Body of pancreas (tissue), 4 donors: ENCODE measurements at regions not wholly inside any gene's neighbourhood (a gene's known extent, or its start where the extent isn't known, plus 50 kb on each side); places are given as distances from the start of the nearest gene placed in this dataset.
A peak's percentile ranks its signal among the peaks of the same experiment; 100 is the strongest.

Experiments
- POLR2A ChIP-seq, 3 donors: fragments of 450-650 bp; IDR thresholded peaks; one replicate each; pipeline ENCODE4 v1.6.1; 2016; ENCODE audit warnings: antibody characterized with exemption in 3 of 3, mild to moderate bottlenecking in 2 of 3
- TF ChIP-seq, protein P1 (sequence below), 7 experiments: fragments of 450-650 bp in 4 of 7; fragments of 200-600 bp in 3 of 7; sonication (generic) in 3 of 7; IDR thresholded peaks; one replicate each; pipeline ENCODE4 v1.5.1; 2016 to 2019; ENCODE audit warnings: antibody characterized with exemption in 7 of 7

- TF ChIP-seq, protein P1, sequence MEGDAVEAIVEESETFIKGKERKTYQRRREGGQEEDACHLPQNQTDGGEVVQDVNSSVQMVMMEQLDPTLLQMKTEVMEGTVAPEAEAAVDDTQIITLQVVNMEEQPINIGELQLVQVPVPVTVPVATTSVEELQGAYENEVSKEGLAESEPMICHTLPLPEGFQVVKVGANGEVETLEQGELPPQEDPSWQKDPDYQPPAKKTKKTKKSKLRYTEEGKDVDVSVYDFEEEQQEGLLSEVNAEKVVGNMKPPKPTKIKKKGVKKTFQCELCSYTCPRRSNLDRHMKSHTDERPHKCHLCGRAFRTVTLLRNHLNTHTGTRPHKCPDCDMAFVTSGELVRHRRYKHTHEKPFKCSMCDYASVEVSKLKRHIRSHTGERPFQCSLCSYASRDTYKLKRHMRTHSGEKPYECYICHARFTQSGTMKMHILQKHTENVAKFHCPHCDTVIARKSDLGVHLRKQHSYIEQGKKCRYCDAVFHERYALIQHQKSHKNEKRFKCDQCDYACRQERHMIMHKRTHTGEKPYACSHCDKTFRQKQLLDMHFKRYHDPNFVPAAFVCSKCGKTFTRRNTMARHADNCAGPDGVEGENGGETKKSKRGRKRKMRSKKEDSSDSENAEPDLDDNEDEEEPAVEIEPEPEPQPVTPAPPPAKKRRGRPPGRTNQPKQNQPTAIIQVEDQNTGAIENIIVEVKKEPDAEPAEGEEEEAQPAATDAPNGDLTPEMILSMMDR (IDR thresholded peaks at IDR 0.05), result peak; percentile 65 to 98 (median 95)
- no peak for TF ChIP-seq POLR2A (IDR thresholded peaks at IDR 0.05)
These were observed 64.6 kb downstream of the THNSL1 start for GRCh38 chr10:25080880-25081581.
